SK-N-MC (cell line): ENCODE measurements at regions not wholly inside any gene's neighbourhood (a gene's known extent, or its start where the extent isn't known, plus 50 kb on each side); places are given as distances from the start of the nearest gene placed in this dataset.

Experiments
- DNase-seq: peaks from one replicate; pipeline ENCODE4 v3.0.0-alpha.2; 2011; ENCODE audit warnings: low read depth, low spot score
- H3K27ac ChIP-seq: fragments of 200-600 bp; sonication (generic); 2 replicates; pipeline ENCODE4 v1.5.1; 2016; ENCODE audit warnings: mixed run types
- H3K36me3 ChIP-seq: fragments of 200-600 bp; sonication (generic); 2 replicates; pipeline ENCODE4 v1.6.1; 2017; ENCODE audit warnings: antibody characterized with exemption, low read length, mixed read lengths; ENCODE audit not compliant: insufficient read depth
- H3K4me3 ChIP-seq: fragments of 200-600 bp; sonication (generic); 2 replicates; pipeline ENCODE4 v1.5.1; 2016
- H3K9ac ChIP-seq: fragments of 200-600 bp; sonication (generic); 2 replicates; pipeline ENCODE4 v1.8.0; 2017; ENCODE audit warnings: mixed run types, mixed read lengths; ENCODE audit not compliant: insufficient read length
- H3K9me3 ChIP-seq: fragments of 200-600 bp; sonication (generic); 2 replicates; pipeline ENCODE4 v1.6.1; 2017; ENCODE audit warnings: low read depth, mild to moderate bottlenecking, antibody characterized with exemption, low read length, moderate library complexity, mixed read lengths
- EZH2 ChIP-seq: fragments of 200-600 bp; sonication (generic); IDR thresholded peaks from one replicate; pipeline ENCODE4 v1.6.1; 2017; ENCODE audit warnings: antibody characterized with exemption
- FOXP2 ChIP-seq: optimal IDR thresholded peaks from 2 replicates; pipeline ENCODE3; 2011; ENCODE audit warnings: mild to moderate bottlenecking, moderate library complexity; ENCODE audit not compliant: insufficient read depth; ENCODE audit errors: extremely low read length, control extremely low read depth
- POLR2AphosphoS5 ChIP-seq: IDR thresholded peaks from 2 replicates; pipeline ENCODE4 v1.6.1; 2012; ENCODE audit warnings: mild to moderate bottlenecking, low read depth, low read length, borderline replicate concordance

- DNase-seq = no peak
Measured at GRCh38 chr7:50166997-50167965, 74.2 kb upstream of the ZPBP start.

GRCh38 chr7:50164559-50165170 is 71.6 kb upstream of the ZPBP start:
- Histone ChIP-seq H3K9ac (no peak overlapping the region), H3K36me3 (no peaks in the 10 kb centered on the region), H3K9me3 (no peaks in the 10 kb centered on the region), H3K4me3 (no peak overlapping the region), H3K27ac (no peak overlapping the region)
- DNase-seq = no peak
- TF ChIP-seq FOXP2 (no peak), EZH2 (no peak), POLR2AphosphoS5 (no peak)

More at GRCh38 chr7:50166997-50167965, 74.2 kb upstream of the ZPBP start:
- Histone ChIP-seq H3K36me3 (no peaks in the 10 kb centered on the region), H3K9ac (no peak overlapping the region), H3K9me3 (no peaks in the 10 kb centered on the region), H3K4me3 (no peak overlapping the region), H3K27ac (no peak overlapping the region)
- no peak for TF ChIP-seq EZH2
- no peak for TF ChIP-seq FOXP2
- no peak for TF ChIP-seq POLR2AphosphoS5

GRCh38 chr7:50160206-50160605 is 67.2 kb upstream of the ZPBP start:
- DNase-seq = no peak
- Histone ChIP-seq H3K9me3 (no peaks in the 10 kb centered on the region), H3K36me3 (no peaks in the 10 kb centered on the region), H3K9ac (no peak overlapping the region), H3K27ac (no peak overlapping the region), H3K4me3 (no peak overlapping the region)
- TF ChIP-seq POLR2AphosphoS5 = no peak
- no peak for TF ChIP-seq EZH2
- TF ChIP-seq FOXP2 = no peak

GRCh38 chr7:50159154-50159553 is 66.1 kb upstream of the ZPBP start:
- no peaks in the 10 kb centered on the region for H3K9me3 ChIP-seq
- no peak for TF ChIP-seq EZH2
- no peak overlapping the region for H3K4me3 ChIP-seq
- DNase-seq = no peak
- H3K36me3 ChIP-seq = no peaks in the 10 kb centered on the region
- H3K27ac ChIP-seq = no peak overlapping the region
- no peak overlapping the region for H3K9ac ChIP-seq

- no peak overlapping the region for H3K27ac ChIP-seq
- no peak for DNase-seq
- H3K9me3 ChIP-seq = no peaks in the 10 kb centered on the region
Measured at GRCh38 chr7:50156706-50157105, 63.7 kb upstream of the ZPBP start.

GRCh38 chr7:50156163-50156562 is 63.1 kb upstream of the ZPBP start:
- TF ChIP-seq FOXP2 (no peak), EZH2 (no peak)
- no peaks in the 10 kb centered on the region for H3K36me3 ChIP-seq
- no peak overlapping the region for H3K9ac ChIP-seq
- H3K4me3 ChIP-seq = no peak overlapping the region
- no peak for DNase-seq
- no peak overlapping the region for H3K27ac ChIP-seq
- H3K9me3 ChIP-seq = no peaks in the 10 kb centered on the region

More at GRCh38 chr7:50156706-50157105, 63.7 kb upstream of the ZPBP start:
- H3K36me3 ChIP-seq = no peaks in the 10 kb centered on the region
- H3K4me3 ChIP-seq = no peak overlapping the region
- no peak overlapping the region for H3K9ac ChIP-seq
- TF ChIP-seq FOXP2 = no peak
- TF ChIP-seq EZH2 = no peak
- TF ChIP-seq POLR2AphosphoS5 = no peak

- Histone ChIP-seq H3K9me3 (no peaks in the 10 kb centered on the region), H3K27ac (no peak overlapping the region), H3K9ac (no peak overlapping the region), H3K36me3 (no peaks in the 10 kb centered on the region), H3K4me3 (no peak overlapping the region)
- no peak for DNase-seq
- TF ChIP-seq POLR2AphosphoS5 = no peak
- no peak for TF ChIP-seq FOXP2
- TF ChIP-seq EZH2 = no peak
Measured at GRCh38 chr7:50155755-50156154, 62.7 kb upstream of the ZPBP start.

- H3K36me3 ChIP-seq = no peaks in the 10 kb centered on the region
- no peaks in the 10 kb centered on the region for H3K9me3 ChIP-seq
- DNase-seq = no peak
- no peak overlapping the region for H3K9ac ChIP-seq
- TF ChIP-seq EZH2 (no peak), FOXP2 (no peak)
- no peak overlapping the region for H3K27ac ChIP-seq
- no peak overlapping the region for H3K4me3 ChIP-seq
Measured at GRCh38 chr7:50153995-50154394, 60.9 kb upstream of the ZPBP start.
